Osteoblast (primary cell): ENCODE measurements at regions not wholly inside any gene's neighbourhood (a gene's known extent, or its start where the extent isn't known, plus 50 kb on each side); places are given as distances from the start of the nearest gene placed in this dataset.

Experiments used
- DNase-seq: peaks from one replicate; pipeline ENCODE4 v3.0.0; 2011; ENCODE audit warnings: low spot score, mixed read lengths; ENCODE audit not compliant: insufficient read length; ENCODE audit errors: missing footprints
- H2AFZ ChIP-seq: 2 replicates; pipeline ENCODE4 v1.6.0; 2011; ENCODE audit warnings: mild to moderate bottlenecking, low read length
- H3K27ac ChIP-seq: 2 replicates; pipeline ENCODE4 v1.5.1; 2011; ENCODE audit warnings: mild to moderate bottlenecking, low read depth, low read length, moderate library complexity
- H3K27me3 ChIP-seq: 2 replicates; pipeline ENCODE4 v1.6.0; 2012; ENCODE audit warnings: mild to moderate bottlenecking, control low read depth, inconsistent platforms, low read length, moderate library complexity; ENCODE audit not compliant: insufficient read depth
- H3K36me3 ChIP-seq: 2 replicates; pipeline ENCODE4 v1.5.1; 2011; ENCODE audit warnings: mild to moderate bottlenecking, low read length, control low read depth, moderate library complexity; ENCODE audit not compliant: insufficient read depth
- H3K4me1 ChIP-seq: 2 replicates; pipeline ENCODE4 v1.5.1; 2011; ENCODE audit warnings: mild to moderate bottlenecking, low read length, control low read depth, moderate library complexity; ENCODE audit not compliant: insufficient read depth
- H3K4me2 ChIP-seq: 2 replicates; pipeline ENCODE4 v1.6.0; 2011; ENCODE audit warnings: mild to moderate bottlenecking, low read length; ENCODE audit not compliant: insufficient read depth
- H3K4me3 ChIP-seq: fragments of 200-600 bp; sonication (generic); 3 replicates; pipeline ENCODE4 v1.5.1; 2012; ENCODE audit warnings: mild to moderate bottlenecking, low read length, inconsistent platforms; ENCODE audit not compliant: insufficient read depth
- H3K79me2 ChIP-seq: 2 replicates; pipeline ENCODE4 v1.6.0; 2012; ENCODE audit warnings: mild to moderate bottlenecking, low read length, control low read depth, inconsistent platforms; ENCODE audit not compliant: insufficient read depth
- H3K9me3 ChIP-seq: 2 replicates; pipeline ENCODE4 v1.5.1; 2011; ENCODE audit warnings: low read depth, low read length, control low read depth
- H4K20me1 ChIP-seq: 2 replicates; pipeline ENCODE4 v1.6.0; 2012; ENCODE audit warnings: mild to moderate bottlenecking, low read length, control low read depth; ENCODE audit not compliant: insufficient read depth
- TF ChIP-seq, protein P1 (sequence below): IDR thresholded peaks from 2 replicates; pipeline ENCODE4 v1.5.1; 2011; ENCODE audit warnings: mild to moderate bottlenecking, low read depth, low read length, moderate library complexity; ENCODE audit errors: extremely low read depth

GRCh38 chr12:89970722-89971121 lies 262.1 kb upstream of the ATP2B1 start:
- no peaks in the 10 kb centered on the region for H3K36me3 ChIP-seq
- H3K79me2 ChIP-seq = no peaks in the 10 kb centered on the region
- H3K27ac ChIP-seq = no peak overlapping the region
- no peak overlapping the region for H3K4me2 ChIP-seq
- H3K4me1 ChIP-seq = no peaks in the 10 kb centered on the region
- no peak overlapping the region for H2AFZ ChIP-seq
- TF ChIP-seq, protein P1, sequence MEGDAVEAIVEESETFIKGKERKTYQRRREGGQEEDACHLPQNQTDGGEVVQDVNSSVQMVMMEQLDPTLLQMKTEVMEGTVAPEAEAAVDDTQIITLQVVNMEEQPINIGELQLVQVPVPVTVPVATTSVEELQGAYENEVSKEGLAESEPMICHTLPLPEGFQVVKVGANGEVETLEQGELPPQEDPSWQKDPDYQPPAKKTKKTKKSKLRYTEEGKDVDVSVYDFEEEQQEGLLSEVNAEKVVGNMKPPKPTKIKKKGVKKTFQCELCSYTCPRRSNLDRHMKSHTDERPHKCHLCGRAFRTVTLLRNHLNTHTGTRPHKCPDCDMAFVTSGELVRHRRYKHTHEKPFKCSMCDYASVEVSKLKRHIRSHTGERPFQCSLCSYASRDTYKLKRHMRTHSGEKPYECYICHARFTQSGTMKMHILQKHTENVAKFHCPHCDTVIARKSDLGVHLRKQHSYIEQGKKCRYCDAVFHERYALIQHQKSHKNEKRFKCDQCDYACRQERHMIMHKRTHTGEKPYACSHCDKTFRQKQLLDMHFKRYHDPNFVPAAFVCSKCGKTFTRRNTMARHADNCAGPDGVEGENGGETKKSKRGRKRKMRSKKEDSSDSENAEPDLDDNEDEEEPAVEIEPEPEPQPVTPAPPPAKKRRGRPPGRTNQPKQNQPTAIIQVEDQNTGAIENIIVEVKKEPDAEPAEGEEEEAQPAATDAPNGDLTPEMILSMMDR = no peak
- no peaks in the 10 kb centered on the region for H3K27me3 ChIP-seq
- no peaks in the 10 kb centered on the region for H4K20me1 ChIP-seq
- no peaks in the 10 kb centered on the region for H3K9me3 ChIP-seq
- no peak overlapping the region for H3K4me3 ChIP-seq
- no peak for DNase-seq

DNA sequence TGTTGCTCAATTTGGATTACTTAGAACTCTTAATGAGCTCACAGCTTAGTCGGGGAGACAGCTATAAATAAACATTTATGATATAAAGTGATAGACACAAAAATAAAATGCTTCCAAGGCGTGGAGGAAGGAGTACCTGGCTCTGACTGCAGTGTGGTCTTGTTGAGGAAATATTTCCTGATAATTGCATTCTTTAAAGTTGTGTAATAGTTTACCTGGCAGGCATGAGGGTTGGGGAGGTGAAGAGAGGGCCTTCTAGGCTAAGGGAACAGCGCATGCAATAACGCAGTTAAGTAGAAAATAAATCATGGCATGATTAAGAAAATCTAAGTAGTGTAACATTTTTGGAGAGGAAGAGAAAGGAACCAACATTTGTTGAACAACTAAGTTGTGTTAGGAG lies 260.5 kb upstream of the ATP2B1 start:
- no peaks in the 10 kb centered on the region for H3K4me1 ChIP-seq
- no peaks in the 10 kb centered on the region for H3K79me2 ChIP-seq
- TF ChIP-seq, protein P1 = no peak
- no peaks in the 10 kb centered on the region for H4K20me1 ChIP-seq
- no peak overlapping the region for H3K4me3 ChIP-seq
- no peaks in the 10 kb centered on the region for H3K9me3 ChIP-seq
- H3K4me2 ChIP-seq = no peak overlapping the region
- H2AFZ ChIP-seq = no peak overlapping the region
- H3K27ac ChIP-seq = no peak overlapping the region
- no peak for DNase-seq
- H3K36me3 ChIP-seq = no peaks in the 10 kb centered on the region
- H3K27me3 ChIP-seq = no peaks in the 10 kb centered on the region

- Histone ChIP-seq H3K4me1 (no peaks in the 10 kb centered on the region), H3K9me3 (no peaks in the 10 kb centered on the region), H3K27me3 (no peaks in the 10 kb centered on the region), H3K36me3 (no peaks in the 10 kb centered on the region), H2AFZ (no peak overlapping the region), H3K79me2 (no peaks in the 10 kb centered on the region), H3K4me2 (no peak overlapping the region), H3K4me3 (no peak overlapping the region), H4K20me1 (no peaks in the 10 kb centered on the region), H3K27ac (no peak overlapping the region)
- TF ChIP-seq, protein P1 = no peak
- no peak for DNase-seq
Observed at GRCh38 chr12:89968151-89968700, 259.6 kb upstream of the ATP2B1 start.

GRCh38 chr12:89966495-89967240 lies 258.0 kb upstream of the ATP2B1 start:
- no peaks in the 10 kb centered on the region for H3K36me3 ChIP-seq
- DNase-seq = no peak
- H3K4me3 ChIP-seq = no peak overlapping the region
- TF ChIP-seq, protein P1 = no peak
- H2AFZ ChIP-seq = no peak overlapping the region
- H3K4me2 ChIP-seq = no peak overlapping the region
- H4K20me1 ChIP-seq = no peaks in the 10 kb centered on the region
- H3K79me2 ChIP-seq = no peaks in the 10 kb centered on the region
- H3K9me3 ChIP-seq = no peaks in the 10 kb centered on the region
- no peaks in the 10 kb centered on the region for H3K27me3 ChIP-seq
- no peaks in the 10 kb centered on the region for H3K4me1 ChIP-seq
- H3K27ac ChIP-seq = no peak overlapping the region
